HG03354 (cell line): ENCODE measurements at regions not wholly inside any gene's neighbourhood (a gene's known extent, or its start where the extent isn't known, plus 50 kb on each side); places are given as distances from the start of the nearest gene placed in this dataset.

Experiments
- ATAC-seq: cut with Tn5 transposase; IDR thresholded peaks from one replicate; pipeline ENCODE4 v1.9.1; 2021; ENCODE audit warnings: mild to moderate bottlenecking; ENCODE audit not compliant: unreplicated experiment, poor library complexity, severe bottlenecking

GRCh38 chr7:81926-82756, 110.2 kb upstream of the FAM20C start:
- ATAC-seq: no peak

- no peak for ATAC-seq
Observed at GRCh38 chr7:82757-83155, 109.6 kb upstream of the FAM20C start.

GRCh38 chr7:83441-83840, 108.9 kb upstream of the FAM20C start:
- no peak for ATAC-seq

DNA sequence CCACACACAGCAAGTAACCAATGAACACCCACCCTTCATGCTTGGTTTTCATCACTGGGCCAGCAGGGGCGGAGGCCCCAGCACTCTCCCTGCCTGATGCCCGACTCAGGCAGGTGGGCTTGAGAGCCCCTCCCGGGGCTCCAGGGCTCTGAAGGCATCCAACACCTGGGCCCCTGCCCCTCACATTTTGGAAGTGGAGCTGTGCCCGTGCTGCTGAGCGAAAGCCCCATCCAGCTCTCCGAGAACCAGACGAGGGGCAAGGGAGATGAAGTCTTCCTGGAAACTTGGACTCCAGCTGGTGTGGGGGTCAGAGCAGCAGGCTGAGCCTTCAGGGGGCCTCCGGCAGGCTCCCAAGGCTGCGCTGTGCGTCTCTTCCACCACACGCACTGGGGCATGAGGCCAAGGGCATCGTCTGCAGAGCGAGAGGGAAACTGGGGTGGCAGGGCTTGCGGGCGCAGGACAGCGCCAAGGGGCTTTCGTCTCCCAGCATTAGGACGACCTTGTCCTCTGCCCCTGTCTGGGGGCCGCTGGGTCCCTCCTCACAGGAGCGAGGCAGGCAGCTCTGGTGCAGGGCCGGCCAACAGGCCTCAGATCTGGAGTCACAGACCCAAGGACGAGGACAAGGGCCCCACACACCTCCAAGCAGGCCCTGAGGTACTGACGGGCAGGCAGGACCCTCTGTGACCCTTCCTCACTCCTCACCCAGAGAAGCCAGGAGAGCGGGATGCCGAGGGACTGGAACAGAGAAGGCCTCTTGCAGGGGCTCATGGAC, 108.3 kb upstream of the FAM20C start:
- no peak for ATAC-seq

DNA sequence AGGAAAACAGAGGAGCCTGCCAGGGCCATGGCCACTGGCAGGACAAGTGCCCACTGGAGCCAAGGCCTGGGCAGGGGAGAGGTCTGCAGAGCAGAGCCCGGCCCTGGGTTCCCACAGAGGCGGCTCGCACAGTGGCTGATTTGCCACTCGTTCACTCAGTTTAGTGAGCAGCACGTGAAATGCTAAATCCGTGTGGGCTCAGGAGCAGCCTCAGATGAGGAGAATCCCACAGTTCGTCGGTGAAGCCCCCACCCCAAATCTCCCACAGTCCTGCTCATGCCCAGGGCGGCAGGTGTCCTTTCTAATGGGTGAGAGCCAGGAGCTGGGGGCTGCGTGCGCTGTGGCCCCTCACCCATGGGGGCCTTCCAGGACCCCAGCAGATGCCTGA, 107.7 kb upstream of the FAM20C start:
- no peak for ATAC-seq

- no peak for ATAC-seq
Observed at GRCh38 chr7:85074-85882, 107.1 kb upstream of the FAM20C start.

DNA sequence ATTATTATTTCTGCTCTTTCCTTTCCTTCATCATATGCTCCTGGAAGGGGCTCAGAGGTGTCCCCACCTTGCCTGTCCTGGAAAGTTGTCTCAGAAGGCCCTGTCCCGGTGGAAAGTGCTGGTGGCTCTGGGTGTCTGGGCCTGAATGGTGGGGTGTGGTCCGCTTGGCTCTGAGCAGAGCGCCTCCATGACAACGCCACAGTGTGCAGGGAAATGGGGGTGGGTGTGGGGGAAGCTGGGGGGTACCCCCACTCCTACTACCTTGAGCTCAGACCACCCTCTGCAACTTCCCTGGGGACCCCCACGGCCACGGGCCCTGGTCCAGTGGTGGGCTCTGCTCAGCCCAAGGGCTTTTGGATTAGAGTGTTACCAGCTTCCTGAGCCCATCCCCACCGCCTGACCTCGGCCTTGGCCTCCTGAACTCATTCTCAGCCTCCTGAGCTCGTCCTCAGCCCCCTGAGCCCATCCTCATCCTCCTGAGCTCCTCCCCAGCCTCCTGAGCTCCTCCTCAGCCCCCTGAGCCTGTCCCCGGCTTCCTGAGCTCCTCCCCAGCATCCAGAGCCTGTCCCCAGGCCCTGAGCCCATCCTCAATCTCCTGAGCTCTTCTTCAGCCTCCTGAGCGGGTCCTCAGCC, 106.4 kb upstream of the FAM20C start:
- ATAC-seq: no peak

DNA sequence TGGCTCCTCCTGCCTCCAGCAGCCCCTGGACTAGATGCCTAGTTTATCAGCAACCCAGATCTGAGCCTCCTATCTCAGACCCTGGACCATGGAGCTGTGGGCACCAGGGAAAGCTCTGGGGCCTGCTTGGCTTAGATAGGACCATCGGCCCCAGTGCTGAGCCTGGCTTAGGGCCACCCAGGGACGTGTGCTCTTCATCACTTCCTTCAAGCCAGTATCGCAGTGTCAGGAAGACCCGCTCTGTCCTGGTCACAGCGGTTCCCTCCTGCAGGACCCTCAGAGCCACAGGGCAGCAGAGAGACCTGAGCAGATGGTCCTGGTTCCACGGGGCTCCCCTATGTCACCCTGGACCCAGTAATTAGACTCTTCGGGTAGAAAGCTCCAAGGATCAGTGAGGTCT, 105.7 kb upstream of the FAM20C start:
- ATAC-seq: no peak

- ATAC-seq: no peak
Observed at GRCh38 chr7:87047-87446, 105.3 kb upstream of the FAM20C start.

DNA sequence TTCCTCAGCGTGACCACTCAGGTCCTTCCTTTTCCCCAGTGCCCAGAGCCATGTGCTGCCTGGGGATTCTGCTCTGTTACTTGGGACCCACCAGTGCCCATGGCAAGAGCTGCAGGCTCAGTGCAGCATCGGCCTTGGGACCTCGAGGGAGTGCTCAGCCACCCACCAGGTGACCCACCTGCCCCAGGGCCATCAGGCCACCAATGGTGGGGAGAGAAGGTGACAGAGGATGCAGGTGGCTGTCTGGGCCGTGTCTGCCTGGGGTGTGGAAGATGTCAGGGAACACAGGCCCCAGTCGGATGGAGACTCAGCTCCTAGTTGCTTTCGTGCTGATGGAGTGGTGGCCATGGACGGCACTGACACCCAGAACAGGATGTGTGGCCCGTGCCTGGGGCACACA, 104.7 kb upstream of the FAM20C start:
- ATAC-seq: no peak

DNA sequence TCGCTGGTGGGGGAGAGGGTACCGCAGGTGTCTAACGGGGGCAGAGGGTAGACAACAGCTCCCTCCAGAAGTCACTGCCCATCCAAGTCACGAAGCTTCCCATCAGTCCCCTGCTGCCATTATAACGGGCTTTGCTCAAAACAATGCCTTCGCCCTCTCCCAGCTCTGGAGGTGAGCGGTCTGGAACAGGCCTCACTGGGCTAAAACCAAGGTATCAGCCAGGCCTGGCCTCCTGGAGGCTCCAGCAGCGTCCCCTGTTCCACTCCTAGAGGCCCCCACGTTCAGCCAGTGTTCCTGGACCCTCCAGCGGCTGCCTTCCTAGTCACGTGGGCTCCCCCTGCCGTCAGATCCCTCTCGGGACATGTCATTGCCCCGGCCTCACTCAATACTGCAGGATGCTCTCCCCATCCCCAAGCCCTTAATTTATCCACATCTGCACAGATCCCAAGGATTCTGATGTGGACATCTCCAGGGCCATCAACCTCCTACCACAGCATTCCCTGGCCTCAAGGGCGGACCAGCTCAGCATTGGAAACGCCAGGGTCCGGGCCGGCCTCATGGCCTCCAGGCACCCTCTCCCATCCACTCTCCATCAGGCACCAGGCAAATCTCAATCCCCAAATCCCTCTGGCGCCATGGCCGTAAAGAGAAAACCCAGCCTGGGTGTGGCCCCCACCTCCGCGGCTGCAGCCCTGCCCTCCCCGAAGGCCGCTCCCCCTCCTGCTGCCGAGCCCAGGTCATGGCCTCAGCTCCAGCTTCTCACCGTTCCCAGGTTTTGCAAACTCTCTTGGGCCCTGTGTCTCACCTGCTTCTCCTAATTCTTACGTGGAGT, 104.1 kb upstream of the FAM20C start:
- ATAC-seq: no peak

DNA sequence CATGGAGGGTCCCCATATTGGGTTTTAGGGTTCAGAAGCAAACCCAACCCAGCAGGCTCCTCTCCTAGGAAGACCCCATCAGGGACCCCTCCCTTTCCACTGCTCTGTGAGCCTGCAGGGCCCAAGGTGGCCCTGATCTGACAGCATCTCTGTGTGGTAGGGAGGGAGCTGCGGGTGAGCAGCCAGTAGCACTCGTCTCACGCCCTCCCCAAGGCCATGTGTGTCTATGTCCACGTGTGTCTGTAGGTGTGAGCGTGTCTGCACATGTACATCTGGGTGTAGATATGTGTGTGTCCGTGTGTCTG, 103.5 kb upstream of the FAM20C start:
- no peak for ATAC-seq

- ATAC-seq: no peak
Observed at GRCh38 chr7:89232-90019, 102.9 kb upstream of the FAM20C start.

- ATAC-seq: no peak
Observed at GRCh38 chr7:90111-91063, 102.0 kb upstream of the FAM20C start.

DNA sequence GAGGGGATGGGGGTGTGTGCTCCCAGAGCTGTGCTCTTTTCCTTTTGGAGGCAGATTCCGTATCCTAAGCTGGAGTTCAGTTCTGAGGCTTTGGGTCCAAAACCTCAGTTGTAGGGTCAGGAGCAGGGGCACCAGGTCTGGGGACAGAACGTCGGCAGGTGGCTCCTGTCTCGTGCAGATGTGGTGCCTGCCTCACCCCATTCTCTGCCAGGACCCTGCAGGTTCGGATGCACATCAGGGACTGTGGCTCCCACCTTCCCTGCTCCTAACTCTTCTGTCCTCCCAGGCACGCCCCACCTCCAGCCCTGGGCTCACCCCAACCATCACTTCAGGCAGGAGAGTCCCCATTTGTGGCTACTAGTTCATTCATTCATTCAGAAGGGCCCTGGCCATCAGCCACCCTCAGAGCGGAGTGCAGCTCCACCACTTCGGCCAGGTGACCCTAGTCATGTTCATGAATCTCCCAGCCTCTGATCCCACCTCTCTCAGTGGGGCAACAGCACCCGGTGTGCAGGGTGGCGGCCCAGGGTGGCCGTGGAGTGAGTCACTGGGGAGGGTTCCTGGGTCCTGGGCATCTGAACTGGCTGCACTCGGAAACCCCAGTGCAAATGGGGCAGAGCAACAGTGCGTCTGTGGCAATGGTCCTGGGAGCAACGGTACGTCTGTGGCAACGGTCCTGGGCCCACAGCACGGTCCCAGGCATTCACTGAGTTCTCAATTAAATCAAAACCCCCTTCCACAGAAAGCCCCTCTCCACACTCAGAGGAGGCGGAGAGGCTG, 100.8 kb upstream of the FAM20C start:
- no peak for ATAC-seq

GRCh38 chr7:92231-92674, 100.1 kb upstream of the FAM20C start:
- no peak for ATAC-seq
